ENCODE measurements at regions not wholly inside any gene's neighbourhood (a gene's known extent, or its start where the extent isn't known, plus 50 kb on each side); places are given as distances from the start of the nearest gene placed in this dataset.
A peak's percentile ranks its signal among the peaks of the same experiment; 100 is the strongest.

- TF ChIP-seq TOE1 (IDR thresholded peaks at IDR 0.05; ENCODE audit: borderline replicate concordance) (no peak), TOE1 (CRISPR knock-in tag; IDR thresholded peaks at IDR 0.05; ENCODE audit: borderline replicate concordance, low read depth) (no peak), NCOR1 (IDR thresholded peaks at IDR 0.05) (peak; percentile 81), ZNF347 (CRISPR knock-in tag; IDR thresholded peaks at IDR 0.05; ENCODE audit: low read depth) (no peak), MNT (conservative IDR thresholded peaks at IDR 0.05) (no peak), TRIM25 (IDR thresholded peaks at IDR 0.05; ENCODE audit: borderline replicate concordance) (no peak), ASH1L (IDR thresholded peaks at IDR 0.05; ENCODE audit: borderline replicate concordance, low read depth, partially characterized antibody) (no peak), SMARCE1 (IDR thresholded peaks at IDR 0.05) (peak; percentile 68; the same call in 1 of the 2 replicates), THAP7 (CRISPR knock-in tag; IDR thresholded peaks at IDR 0.05) (no peak), ZC3H11A (IDR thresholded peaks at IDR 0.05; ENCODE audit: low read depth, low read length) (no peak), NR2C1 (IDR thresholded peaks at IDR 0.05) (no peak), NR2C1 (tag; IDR thresholded peaks at IDR 0.05) (no peak), SMARCB1 (IDR thresholded peaks at IDR 0.05; ENCODE audit: insufficient read length, low read depth) (no peak), KDM1A (IDR thresholded peaks at IDR 0.05) (peak in 1 of 2 experiments; percentile 31; a peak in 1 of 4 replicates), PHB (CRISPR knock-in tag; IDR thresholded peaks at IDR 0.05) (no peak), ZNF239 (CRISPR knock-in tag; IDR thresholded peaks at IDR 0.05) (peak; percentile 30; the same call in 1 of the 2 replicates), VEZF1 (CRISPR knock-in tag; IDR thresholded peaks at IDR 0.05) (no peak), IRF1 (CRISPR knock-in tag; IDR thresholded peaks at IDR 0.05; ENCODE audit: borderline replicate concordance) (no peak), NFATC3 (IDR thresholded peaks at IDR 0.05) (no peak), ZNF639 (CRISPR knock-in tag; conservative IDR thresholded peaks at IDR 0.05 in 1 of 2, IDR thresholded peaks at IDR 0.05 in 1 of 2) (no peak), NR2F6 (CRISPR knock-in tag; IDR thresholded peaks at IDR 0.05) (no peak), POLR2G (IDR thresholded peaks at IDR 0.05; ENCODE audit: low read depth, low read length) (no peak)
Measured at GRCh38 chr2:122193622-122194021, 438.2 kb downstream of the TSN start (continued).
